ENCODE measurements at regions not wholly inside any gene's neighbourhood (a gene's known extent, or its start where the extent isn't known, plus 50 kb on each side); places are given as distances from the start of the nearest gene placed in this dataset.

DNA sequence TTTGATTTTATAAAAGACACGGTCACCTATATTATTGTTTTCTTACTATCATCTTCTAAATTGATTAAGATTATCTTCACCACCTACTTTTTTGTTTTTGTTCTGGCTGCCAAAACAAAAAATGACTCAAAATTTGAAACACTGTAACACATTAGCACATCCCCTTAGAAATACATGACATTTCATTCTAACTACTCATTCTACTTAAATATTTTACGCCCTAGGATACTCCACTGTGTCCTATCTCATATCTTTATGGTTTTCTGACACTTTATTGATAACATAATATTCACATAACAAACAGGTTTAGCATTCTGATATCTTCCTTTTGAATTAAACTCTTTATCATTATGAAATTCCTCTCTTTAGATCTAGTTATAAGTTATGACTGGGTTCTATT is 656.2 kb downstream of the GBE1 start:
- TF ChIP-seq POLR2A (IDR thresholded peaks at IDR 0.05), result no peak
- TF ChIP-seq, protein P1, sequence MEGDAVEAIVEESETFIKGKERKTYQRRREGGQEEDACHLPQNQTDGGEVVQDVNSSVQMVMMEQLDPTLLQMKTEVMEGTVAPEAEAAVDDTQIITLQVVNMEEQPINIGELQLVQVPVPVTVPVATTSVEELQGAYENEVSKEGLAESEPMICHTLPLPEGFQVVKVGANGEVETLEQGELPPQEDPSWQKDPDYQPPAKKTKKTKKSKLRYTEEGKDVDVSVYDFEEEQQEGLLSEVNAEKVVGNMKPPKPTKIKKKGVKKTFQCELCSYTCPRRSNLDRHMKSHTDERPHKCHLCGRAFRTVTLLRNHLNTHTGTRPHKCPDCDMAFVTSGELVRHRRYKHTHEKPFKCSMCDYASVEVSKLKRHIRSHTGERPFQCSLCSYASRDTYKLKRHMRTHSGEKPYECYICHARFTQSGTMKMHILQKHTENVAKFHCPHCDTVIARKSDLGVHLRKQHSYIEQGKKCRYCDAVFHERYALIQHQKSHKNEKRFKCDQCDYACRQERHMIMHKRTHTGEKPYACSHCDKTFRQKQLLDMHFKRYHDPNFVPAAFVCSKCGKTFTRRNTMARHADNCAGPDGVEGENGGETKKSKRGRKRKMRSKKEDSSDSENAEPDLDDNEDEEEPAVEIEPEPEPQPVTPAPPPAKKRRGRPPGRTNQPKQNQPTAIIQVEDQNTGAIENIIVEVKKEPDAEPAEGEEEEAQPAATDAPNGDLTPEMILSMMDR (IDR thresholded peaks at IDR 0.05), result no peak
